ENCODE measurements at regions not wholly inside any gene's neighbourhood (a gene's known extent, or its start where the extent isn't known, plus 50 kb on each side); places are given as distances from the start of the nearest gene placed in this dataset.

- no peak for TF ChIP-seq CTCF (IDR thresholded peaks at IDR 0.05; ENCODE audit: insufficient read depth, low read length)
- TF ChIP-seq GABPA (IDR thresholded peaks at IDR 0.05; ENCODE audit: low read depth): no peak
- no peak for TF ChIP-seq POLR2AphosphoS5 (IDR thresholded peaks at IDR 0.05; ENCODE audit: low read depth)
- TF ChIP-seq, protein P1, sequence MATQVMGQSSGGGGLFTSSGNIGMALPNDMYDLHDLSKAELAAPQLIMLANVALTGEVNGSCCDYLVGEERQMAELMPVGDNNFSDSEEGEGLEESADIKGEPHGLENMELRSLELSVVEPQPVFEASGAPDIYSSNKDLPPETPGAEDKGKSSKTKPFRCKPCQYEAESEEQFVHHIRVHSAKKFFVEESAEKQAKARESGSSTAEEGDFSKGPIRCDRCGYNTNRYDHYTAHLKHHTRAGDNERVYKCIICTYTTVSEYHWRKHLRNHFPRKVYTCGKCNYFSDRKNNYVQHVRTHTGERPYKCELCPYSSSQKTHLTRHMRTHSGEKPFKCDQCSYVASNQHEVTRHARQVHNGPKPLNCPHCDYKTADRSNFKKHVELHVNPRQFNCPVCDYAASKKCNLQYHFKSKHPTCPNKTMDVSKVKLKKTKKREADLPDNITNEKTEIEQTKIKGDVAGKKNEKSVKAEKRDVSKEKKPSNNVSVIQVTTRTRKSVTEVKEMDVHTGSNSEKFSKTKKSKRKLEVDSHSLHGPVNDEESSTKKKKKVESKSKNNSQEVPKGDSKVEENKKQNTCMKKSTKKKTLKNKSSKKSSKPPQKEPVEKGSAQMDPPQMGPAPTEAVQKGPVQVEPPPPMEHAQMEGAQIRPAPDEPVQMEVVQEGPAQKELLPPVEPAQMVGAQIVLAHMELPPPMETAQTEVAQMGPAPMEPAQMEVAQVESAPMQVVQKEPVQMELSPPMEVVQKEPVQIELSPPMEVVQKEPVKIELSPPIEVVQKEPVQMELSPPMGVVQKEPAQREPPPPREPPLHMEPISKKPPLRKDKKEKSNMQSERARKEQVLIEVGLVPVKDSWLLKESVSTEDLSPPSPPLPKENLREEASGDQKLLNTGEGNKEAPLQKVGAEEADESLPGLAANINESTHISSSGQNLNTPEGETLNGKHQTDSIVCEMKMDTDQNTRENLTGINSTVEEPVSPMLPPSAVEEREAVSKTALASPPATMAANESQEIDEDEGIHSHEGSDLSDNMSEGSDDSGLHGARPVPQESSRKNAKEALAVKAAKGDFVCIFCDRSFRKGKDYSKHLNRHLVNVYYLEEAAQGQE (IDR thresholded peaks at IDR 0.05; ENCODE audit: insufficient replicate concordance, low read depth): no peak
- TF ChIP-seq SPI1 (IDR thresholded peaks at IDR 0.05; ENCODE audit: borderline replicate concordance, low read depth): no peak
These were observed 224.2 kb upstream of the RUNX1 start for GRCh38 chr21:35273333-35273732.

Data from HL-60 (cell line).